ENCODE measurements at regions not wholly inside any gene's neighbourhood (a gene's known extent, or its start where the extent isn't known, plus 50 kb on each side); places are given as distances from the start of the nearest gene placed in this dataset.

DNA sequence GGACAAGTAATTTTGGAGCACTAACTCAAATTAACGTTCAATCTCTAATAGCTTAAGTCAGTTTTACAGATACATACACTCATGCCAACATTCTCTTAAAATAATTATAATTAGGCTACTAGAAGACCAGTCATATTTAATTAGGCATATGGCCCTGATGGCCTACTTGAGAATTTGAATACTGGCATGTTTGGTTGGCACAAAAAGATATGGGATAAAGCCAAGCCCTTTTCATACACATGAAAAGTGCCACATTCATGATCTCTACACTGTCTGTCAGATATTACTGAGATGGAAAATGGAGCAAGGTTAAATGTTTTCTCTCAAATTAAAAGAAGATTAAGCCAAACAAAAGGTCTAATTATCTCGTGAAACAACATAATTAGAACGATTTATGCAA is 1091.0 kb downstream of the C4orf33 start:
- no peak overlapping the region for H3K4me3 ChIP-seq (ENCODE audit: low read depth, low read length)
- no peak for TF ChIP-seq POLR2A (IDR thresholded peaks at IDR 0.05; ENCODE audit: extremely low read depth, insufficient read length)
- TF ChIP-seq MYC (IDR thresholded peaks at IDR 0.05; ENCODE audit: low read depth, low read length), result no peak
- TF ChIP-seq, protein P1, sequence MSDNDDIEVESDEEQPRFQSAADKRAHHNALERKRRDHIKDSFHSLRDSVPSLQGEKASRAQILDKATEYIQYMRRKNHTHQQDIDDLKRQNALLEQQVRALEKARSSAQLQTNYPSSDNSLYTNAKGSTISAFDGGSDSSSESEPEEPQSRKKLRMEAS (IDR thresholded peaks at IDR 0.05; ENCODE audit: low read depth, low read length), result no peak
- TF ChIP-seq, protein P2, sequence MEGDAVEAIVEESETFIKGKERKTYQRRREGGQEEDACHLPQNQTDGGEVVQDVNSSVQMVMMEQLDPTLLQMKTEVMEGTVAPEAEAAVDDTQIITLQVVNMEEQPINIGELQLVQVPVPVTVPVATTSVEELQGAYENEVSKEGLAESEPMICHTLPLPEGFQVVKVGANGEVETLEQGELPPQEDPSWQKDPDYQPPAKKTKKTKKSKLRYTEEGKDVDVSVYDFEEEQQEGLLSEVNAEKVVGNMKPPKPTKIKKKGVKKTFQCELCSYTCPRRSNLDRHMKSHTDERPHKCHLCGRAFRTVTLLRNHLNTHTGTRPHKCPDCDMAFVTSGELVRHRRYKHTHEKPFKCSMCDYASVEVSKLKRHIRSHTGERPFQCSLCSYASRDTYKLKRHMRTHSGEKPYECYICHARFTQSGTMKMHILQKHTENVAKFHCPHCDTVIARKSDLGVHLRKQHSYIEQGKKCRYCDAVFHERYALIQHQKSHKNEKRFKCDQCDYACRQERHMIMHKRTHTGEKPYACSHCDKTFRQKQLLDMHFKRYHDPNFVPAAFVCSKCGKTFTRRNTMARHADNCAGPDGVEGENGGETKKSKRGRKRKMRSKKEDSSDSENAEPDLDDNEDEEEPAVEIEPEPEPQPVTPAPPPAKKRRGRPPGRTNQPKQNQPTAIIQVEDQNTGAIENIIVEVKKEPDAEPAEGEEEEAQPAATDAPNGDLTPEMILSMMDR (IDR thresholded peaks at IDR 0.05; ENCODE audit: low read depth, low read length), result no peak
- no peak for DNase-seq (ENCODE audit: low read depth)

DNA sequence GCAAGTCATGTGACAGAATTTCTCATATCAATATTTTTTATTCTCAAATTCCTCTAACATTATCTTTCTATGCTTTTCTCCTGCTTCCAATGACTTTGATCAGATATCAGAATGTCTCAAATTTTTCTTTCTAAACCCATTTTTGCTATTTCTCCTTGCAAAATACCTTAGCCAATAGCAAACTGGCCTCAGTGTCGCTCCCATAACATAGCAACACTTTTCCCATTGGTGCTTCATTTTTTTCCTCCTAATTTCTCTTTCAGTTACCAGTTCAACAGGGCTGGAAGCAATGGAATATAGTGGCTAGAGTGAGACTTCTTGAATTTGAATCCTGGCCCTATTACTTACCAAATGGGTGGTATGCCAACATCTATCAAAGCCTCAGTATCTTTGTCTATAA is 1091.6 kb downstream of the C4orf33 start:
- DNase-seq (ENCODE audit: low read depth), result no peak

DNA sequence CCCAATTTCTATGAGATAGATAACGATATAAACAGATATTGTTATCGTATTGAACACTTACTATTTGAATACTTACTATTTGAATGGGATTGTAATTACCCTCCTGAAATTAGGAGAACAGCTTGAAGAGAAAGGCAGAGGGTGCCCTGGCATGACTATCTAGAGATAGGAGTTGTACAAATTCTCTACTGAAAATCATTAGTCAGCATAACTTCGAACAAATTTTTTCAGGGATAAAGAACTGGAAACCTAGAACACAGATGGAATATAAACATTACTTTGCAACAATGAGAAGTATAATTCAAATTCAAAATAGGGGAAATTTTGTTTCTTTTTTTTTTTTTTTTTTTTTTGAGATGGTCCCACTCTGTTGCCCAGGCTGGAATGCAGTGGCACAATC is 1096.8 kb downstream of the C4orf33 start:
- TF ChIP-seq MYC (IDR thresholded peaks at IDR 0.05; ENCODE audit: low read depth, low read length) (no peak), POLR2A (IDR thresholded peaks at IDR 0.05; ENCODE audit: extremely low read depth, insufficient read length) (no peak)
- TF ChIP-seq, protein P1 (IDR thresholded peaks at IDR 0.05; ENCODE audit: low read depth, low read length), result no peak
- TF ChIP-seq, protein P2 (IDR thresholded peaks at IDR 0.05; ENCODE audit: low read depth, low read length), result no peak

More for the DNA sequence above, 1091.6 kb downstream of the C4orf33 start:
- H3K4me3 ChIP-seq (ENCODE audit: low read depth, low read length), result no peak overlapping the region
- TF ChIP-seq, protein P1 (IDR thresholded peaks at IDR 0.05; ENCODE audit: low read depth, low read length), result no peak
- TF ChIP-seq POLR2A (IDR thresholded peaks at IDR 0.05; ENCODE audit: extremely low read depth, insufficient read length) (no peak), MYC (IDR thresholded peaks at IDR 0.05; ENCODE audit: low read depth, low read length) (no peak)

DNA sequence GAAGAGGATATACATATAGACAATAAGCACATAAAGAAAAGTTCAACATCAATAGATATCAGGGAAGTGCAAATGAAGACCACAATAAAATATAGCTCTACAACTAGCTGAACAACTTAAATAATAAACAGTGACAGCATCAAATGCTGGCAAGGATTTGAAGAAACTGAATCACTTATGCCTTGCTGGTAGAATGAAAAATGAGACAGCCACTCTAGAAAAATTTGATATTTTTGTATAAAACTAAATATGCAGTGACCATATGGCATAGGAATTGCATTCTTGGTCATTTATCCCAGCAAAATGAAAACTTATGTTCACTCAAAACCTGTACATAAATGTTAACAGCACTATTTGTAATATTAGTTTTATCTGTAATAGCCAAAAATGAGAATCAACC is 1102.0 kb downstream of the C4orf33 start:
- H3K4me3 ChIP-seq (ENCODE audit: low read depth, low read length), result no peak overlapping the region
- TF ChIP-seq MYC (IDR thresholded peaks at IDR 0.05; ENCODE audit: low read depth, low read length), result no peak
- no peak for TF ChIP-seq POLR2A (IDR thresholded peaks at IDR 0.05; ENCODE audit: extremely low read depth, insufficient read length)
- TF ChIP-seq, protein P2 (IDR thresholded peaks at IDR 0.05; ENCODE audit: low read depth, low read length), result no peak
- TF ChIP-seq, protein P1 (IDR thresholded peaks at IDR 0.05; ENCODE audit: low read depth, low read length), result no peak
- DNase-seq (ENCODE audit: low read depth), result no peak

More for the DNA sequence above, 1096.8 kb downstream of the C4orf33 start:
- no peak for DNase-seq (ENCODE audit: low read depth)
- H3K4me3 ChIP-seq (ENCODE audit: low read depth, low read length), result no peak overlapping the region

DNA sequence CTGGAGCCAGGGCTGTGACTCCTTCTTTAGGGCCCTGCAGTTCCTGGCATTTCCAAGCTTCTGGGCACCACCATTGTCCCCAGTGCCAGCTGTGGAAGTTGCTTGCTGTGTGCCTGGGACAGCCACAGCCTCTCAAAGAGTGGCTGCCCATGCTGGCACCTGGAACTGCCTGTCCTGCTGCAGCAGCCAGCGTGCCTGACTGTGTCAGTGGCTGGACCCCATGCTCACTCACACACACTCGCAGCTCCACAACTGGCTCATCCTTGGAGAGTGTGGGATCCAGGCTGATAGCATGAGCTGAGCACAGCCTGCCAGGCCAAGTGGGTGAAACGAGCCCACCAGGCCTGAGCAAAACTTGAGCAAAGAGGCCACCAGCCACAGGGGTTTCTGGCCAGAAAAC is 1107.6 kb downstream of the C4orf33 start:
- DNase-seq (ENCODE audit: low read depth), result no peak
- TF ChIP-seq POLR2A (IDR thresholded peaks at IDR 0.05; ENCODE audit: extremely low read depth, insufficient read length) (no peak), MYC (IDR thresholded peaks at IDR 0.05; ENCODE audit: low read depth, low read length) (no peak)
- TF ChIP-seq, protein P2 (IDR thresholded peaks at IDR 0.05; ENCODE audit: low read depth, low read length), result no peak
- TF ChIP-seq, protein P1 (IDR thresholded peaks at IDR 0.05; ENCODE audit: low read depth, low read length), result no peak
- H3K4me3 ChIP-seq (ENCODE audit: low read depth, low read length), result no peak overlapping the region

DNA sequence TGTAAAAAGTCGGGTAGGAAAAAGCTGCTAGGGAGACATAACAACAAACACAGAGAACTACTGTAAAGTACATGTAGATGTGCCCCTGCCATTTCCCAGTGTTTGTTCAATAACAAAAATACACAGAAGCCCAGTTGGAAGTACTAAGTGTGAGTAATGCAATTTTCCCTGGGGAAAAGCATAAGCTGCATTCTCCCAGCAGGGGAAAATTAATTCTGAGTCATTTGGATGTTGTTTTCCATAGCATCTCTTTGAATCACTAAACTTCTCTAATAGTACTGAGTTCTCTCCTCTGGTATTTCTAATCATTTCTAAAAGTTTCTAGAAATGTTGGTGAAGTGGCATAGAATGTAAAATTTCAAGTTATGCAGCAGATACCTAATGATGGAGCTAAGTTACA is 1114.9 kb downstream of the C4orf33 start:
- no peak for DNase-seq (ENCODE audit: low read depth)

More for the DNA sequence above, 1114.9 kb downstream of the C4orf33 start:
- no peak for TF ChIP-seq POLR2A (IDR thresholded peaks at IDR 0.05; ENCODE audit: extremely low read depth, insufficient read length)
- TF ChIP-seq, protein P2 (IDR thresholded peaks at IDR 0.05; ENCODE audit: low read depth, low read length), result no peak
- TF ChIP-seq, protein P1 (IDR thresholded peaks at IDR 0.05; ENCODE audit: low read depth, low read length), result no peak
- TF ChIP-seq MYC (IDR thresholded peaks at IDR 0.05; ENCODE audit: low read depth, low read length), result no peak
- no peak overlapping the region for H3K4me3 ChIP-seq (ENCODE audit: low read depth, low read length)
